GM21447 (cell line): ENCODE measurements at regions not wholly inside any gene's neighbourhood (a gene's known extent, or its start where the extent isn't known, plus 50 kb on each side); places are given as distances from the start of the nearest gene placed in this dataset.
"Not testable (repeated sequence)": the region's sequence is repeated elsewhere in the genome, so short reads cannot be mapped to it uniquely, and the experiment has no call there.

Experiments
- ATAC-seq: cut with Tn5 transposase; IDR thresholded peaks from one replicate; pipeline ENCODE4 v1.9.1; 2021; ENCODE audit not compliant: unreplicated experiment

DNA sequence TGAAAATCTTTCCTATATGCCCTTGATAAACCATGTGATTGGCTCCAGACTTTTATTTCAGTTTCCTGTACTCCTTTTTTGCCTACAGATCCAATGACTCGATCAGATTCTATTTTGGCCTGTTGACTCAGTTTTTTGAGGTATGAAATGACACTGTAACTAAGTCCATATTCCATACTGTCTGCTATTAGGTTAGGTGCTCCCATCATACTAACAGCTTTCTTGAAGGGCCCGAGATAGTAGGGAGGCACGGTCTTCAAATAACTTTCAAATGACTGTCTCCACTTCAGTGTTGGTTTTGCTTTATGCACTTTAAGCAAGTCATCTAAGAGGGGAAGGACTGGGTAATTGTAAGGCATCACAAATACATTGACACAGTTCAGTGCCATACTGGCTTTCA lies 295.4 kb upstream of the DAB2 start:
- no peak for ATAC-seq

DNA sequence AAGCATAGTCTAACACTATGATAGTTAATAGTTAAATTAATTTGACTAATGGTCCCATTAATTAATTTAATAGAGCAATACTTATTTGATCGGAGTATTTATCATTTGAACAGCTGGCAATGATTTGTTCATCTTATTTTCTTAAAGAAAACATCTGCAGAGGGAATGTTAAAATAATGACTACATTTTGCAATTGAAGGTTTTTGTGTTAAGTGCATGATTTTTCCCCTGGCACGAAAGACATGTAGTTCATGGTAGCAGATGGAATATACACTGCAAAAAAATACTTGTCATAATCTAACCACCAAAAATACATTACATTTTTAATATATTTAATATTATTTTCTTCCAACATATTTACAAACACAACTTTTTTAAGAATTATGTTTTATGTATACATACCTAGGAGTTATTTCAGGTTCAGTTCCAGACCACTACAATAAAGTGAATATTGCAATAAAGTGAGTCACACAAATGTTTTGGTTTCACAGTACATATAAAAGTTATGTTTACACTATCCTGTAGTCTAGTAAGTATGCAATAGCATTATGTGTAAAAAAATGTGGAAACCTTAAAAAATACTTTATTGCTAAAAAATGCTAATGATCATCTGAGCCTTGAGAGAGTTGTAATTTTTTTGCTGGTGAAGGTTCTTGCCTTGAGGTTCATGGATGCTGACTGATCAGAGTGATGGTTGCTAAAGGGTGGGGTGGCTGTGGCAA lies 292.6 kb upstream of the DAB2 start:
- ATAC-seq, result no peak

DNA sequence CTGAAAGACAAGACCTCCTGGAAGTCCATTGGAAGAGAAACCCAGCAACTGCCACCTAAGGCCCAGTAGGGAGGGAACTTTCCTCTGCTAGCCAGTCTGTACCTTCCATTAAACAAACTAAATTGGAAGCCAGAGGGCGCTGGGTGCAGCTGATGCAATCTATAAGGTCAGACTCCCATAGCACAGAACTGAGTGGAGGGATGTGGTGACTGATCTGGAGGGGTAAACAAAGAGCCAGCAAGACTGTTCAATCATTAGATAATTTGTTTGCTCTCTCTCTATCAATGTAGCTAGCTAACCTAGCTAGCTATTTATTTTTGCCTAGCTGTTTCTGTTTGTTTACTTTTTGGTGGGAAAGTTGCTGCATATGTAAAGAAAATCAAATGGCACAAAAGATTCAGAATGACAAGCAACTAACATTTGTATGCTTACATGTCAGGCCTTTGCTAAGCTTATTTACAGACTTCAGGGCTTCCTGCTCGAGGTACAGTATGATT lies 291.8 kb upstream of the DAB2 start:
- ATAC-seq, result peak; percentile 69

DNA sequence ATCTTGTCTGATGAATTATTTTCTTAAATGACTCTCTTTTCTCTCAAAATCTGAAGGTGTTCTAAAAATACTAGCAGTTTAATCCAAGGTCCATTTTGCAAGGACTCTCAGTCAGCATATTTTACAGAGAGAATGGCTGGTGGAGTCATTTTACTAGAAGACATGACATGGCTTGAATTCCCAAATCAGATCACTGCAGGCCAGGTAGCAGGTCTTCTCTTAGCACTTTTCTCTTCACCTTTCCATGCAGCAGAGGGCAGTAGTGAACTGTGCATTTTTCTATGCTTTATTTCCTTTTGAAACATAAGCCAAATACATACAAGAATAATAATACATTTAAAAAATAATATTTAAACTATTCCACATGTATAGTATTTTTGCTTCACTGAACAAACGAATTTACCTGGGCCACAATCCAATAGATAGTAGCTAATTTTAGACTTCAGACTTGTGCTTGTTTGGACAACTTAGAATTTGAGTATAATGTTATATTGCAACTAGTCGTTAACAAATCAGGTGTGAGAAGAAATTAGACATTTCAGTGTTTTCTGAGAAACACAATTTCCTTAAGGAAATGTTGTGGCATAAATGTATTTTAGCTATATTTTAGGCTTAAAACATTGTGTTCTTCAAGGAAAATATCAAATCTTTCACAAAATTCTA lies 289.4 kb upstream of the DAB2 start:
- ATAC-seq, result no peak

DNA sequence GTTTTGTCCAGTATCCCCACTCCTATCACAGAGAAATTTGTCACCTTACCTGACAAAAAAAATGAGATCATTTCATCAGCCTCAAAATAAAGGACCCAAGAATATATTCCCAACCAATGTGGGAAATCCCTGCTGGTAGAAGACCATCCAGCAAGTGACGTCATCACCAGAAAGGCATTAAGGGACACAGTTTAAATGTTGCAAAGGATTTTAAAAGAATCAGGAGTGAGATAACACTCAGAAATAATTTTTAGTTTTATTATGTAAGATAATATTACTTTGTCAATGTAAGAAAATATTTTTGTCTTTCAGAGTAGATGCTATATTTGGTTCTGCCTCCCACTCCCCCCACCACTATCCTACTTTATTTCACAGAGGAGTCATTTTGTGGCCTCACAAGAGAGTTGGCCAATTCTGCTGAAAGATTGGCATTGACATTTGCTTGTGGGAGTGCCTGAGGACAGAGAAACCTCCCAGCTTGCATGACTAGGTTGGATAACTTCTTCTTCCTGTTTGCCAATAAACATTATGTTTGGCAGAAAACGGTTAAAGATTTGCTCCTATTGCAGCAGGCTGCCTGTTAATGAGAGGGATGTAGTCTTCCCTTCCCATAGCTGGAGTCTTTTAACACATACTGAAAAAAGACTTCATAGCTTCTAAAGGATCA lies 288.6 kb upstream of the DAB2 start:
- no peak for ATAC-seq

DNA sequence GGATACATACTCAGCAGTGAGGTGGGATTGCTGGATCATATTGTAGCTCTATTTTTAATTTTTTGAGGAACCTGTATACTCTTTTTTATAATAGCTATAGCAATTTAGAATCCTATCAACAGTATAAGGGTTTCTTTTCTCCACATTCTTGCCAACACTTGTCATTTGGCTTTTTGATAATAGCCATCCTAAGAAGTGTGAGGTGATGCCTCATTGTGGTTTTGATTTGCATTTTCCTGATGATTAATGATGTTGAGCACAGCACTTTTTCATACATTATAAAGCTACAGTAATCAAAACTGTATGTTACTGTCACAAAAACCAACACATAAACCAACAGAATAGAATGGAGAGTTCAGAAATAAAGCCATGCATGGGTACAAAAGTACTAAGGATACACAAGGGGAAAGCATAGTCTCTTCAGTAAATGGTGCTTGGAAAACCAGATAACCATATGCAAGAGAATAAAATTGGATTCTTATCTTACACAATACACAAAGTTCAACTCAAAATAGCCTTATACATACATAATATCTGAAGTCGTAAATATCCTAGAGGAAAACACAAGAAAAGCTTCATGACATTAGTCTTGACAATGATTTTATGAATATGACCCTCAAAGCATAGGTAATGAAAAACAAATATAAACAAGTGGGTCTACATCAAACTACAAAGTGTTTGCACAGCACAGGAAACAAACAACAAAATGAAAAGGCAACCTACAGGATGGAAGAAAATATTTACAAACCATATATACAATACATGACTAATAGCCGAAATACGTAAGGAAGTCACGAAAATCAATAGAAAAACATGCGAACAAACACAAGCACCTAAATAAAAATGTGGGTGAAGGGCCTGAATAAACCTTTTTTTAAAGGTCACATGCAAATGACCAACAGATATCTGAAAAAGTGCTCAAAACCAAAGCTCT lies 287.8 kb upstream of the DAB2 start:
- no peak for ATAC-seq

DNA sequence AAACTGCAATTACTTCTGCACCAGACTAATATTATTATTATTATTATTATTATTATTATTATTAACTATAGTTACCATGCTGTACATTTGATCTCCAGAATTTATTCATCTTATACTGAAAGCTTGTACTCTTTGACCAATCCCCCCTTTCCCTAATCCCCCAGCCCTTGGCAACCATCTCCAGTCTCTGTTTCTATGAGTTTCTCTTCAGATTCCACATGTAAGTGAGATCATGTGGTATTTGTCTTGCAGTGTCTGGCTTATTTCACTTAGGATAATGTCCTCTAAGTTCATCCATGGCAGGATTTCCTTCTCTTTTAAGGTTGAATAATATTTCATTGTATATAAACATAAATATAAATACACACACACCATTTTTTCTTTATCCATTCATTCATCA lies 287.0 kb upstream of the DAB2 start:
- no peak for ATAC-seq

DNA sequence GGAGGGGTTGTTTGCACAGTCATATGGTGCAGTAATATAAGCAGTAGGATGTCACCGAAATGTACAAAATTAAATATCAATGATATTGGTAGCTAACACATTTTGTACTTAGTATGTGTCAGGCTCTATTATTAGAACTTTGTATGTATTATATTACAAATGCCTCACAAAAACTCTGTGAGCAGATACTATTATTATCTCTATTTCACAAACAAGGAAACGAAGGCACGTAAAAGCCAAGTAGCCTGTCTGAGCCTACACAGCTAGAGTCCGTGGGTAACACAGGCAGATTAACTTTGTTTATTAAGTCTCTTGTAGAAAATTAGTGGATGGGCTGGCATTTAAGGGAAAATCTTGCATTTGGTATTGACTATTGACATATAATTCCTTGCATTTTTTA lies 284.3 kb upstream of the DAB2 start:
- no peak for ATAC-seq

DNA sequence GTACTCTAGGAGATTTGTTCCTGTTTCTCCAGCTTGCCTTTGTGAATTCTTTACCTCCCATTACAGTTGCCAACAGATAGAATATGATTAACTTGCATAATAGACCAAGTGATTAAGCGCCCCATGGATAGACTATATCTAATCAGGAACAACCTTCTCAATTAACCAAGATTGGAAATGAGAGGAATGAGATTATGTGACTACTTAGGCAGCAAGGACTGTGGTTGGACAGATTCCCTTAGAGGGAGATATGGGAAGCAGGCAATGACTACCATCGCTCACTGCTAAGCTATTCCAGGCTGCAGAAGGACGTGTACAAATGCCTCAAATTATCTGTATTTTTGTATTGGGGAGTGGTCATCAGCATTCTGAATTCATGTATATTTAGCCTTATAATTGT lies 278.1 kb upstream of the DAB2 start:
- no peak for ATAC-seq

DNA sequence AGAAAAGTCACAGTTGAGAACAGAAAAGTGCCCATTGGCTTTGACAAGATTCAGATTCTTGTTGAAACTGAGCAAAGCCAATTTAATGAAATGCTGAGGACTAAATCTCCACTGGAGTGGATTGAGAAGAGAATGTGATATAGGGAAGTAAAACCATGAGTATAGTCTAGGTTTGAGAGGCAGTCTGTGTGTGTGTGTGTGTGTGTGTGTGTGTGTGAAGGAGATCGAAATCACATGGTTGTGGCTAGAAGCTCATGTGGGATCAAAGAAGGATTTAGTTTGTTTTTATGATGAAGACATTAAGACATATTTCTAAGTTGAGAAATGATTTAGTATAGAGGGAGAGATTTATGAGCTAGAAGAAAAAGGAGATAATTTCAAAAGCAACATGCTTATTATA lies 275.7 kb upstream of the DAB2 start:
- no peak for ATAC-seq

DNA sequence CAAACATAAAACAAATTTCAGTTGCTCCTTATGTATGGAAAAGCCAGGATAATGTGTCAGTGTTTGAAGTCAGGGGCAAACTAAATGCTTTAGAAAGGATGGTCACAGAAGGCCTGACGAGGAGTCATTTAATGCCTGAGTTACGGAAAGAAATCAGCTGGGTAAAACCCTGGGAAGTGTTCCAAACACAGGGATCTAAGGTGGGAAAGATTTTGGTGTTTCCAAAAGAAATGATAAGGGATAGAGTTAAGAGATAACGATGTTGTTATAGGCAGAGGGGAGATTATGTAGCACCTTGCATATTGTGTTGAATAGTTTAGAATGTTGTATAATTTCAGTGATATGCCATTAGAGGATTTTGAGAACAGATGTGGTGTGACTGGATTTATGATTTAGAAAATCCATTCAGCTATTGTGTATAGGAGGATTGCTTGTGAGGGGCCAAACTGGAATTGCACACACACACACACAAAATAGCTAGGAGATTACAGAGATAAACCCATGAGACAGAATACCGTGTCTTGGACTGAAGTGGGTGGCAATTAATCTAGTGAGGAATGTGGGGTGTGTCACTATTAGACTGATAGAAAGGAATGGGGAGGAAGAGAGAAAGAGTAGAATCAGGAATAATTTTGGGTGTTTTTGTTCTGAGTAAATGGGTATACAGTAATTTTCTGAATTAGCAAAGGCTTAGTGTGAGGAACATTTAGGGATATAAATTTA lies 274.2 kb upstream of the DAB2 start:
- ATAC-seq, result no peak

DNA sequence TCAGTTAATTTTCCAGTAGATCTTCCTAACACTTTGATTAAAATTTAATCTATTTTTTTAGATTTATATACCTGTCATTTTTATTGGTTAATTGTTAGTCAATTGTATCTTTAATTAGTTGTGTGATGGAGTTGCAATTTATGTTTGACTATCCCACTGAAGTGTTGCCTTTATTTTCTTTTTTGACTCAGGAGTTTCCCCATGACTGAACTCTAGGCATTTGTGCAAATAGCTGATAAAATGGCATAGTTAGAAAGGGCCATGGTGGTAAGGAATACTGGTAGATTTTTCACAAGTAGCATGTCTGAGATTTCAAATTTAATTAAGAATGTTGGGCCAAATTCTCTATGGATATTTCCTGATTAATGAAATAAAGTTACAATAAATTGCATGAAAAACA lies 273.1 kb upstream of the DAB2 start:
- ATAC-seq, result no peak

DNA sequence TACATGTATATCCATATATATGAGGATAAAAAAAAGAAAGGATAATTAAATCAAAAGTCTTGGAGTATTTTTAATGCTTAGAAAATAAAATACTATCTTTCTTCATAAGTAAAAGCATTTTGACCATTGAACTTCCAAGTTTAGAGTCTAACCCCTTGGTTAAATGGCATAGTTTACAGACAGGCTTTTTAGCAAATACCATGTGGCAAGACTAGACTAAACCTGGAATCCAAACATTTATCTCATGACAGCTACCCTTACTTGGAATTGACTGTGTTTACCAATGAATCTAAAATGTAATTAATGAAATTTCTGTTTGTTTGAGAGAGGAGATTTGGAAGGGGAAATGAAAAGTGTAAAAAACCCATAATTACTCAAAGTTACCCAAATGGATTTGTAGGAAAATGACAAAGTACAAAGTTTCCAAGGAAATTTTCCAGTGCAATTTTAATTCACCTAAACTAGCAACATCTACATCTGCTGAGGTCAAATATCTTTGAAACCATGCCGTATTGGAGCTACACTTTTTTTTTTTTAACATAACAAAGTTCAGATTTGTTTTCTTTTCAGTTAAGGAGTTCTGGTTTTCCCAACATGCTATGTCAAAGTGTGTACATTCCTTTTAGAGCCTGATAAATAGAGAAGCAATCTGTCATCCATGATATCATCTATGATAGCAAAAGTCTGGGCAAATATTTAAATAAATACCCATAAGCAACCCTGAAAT lies 272.1 kb upstream of the DAB2 start:
- ATAC-seq, result no peak

DNA sequence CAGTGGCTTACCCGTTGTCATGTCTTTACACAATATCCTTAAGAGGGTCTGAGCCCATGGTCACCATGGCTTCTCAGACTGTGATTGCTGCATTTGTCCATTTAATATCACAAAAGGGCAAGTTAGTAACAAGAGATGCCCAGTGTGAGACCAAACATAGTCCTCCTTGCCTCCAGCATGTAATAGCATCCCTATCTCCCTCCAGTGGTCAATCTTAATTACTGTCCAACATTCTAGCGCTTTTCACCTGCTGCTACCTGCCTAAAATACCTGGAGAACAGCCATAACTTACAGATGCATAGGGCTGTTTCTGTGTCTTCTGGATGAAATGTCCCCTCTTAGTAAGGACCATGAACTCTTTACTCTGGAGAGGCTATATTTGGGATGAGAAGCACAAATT lies 267.2 kb upstream of the DAB2 start:
- no peak for ATAC-seq

DNA sequence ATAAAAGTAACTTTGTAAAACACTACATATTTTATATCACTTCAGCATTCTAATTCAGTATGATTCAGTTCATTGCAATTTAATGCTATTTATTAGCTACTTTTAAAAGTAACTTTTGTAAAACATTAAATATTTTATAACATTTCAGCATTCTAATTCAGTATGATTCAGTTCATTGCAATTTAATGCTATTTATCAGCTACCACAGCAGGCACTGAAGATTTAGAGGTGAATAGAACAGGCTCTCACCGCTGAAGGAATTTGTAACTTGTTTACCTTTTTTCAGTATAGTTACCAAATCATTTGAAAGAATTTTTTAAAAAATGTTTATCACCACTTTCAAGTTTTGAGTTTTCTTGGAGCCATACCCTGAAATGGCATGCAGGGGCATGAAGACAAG lies 266.4 kb upstream of the DAB2 start:
- no peak for ATAC-seq

DNA sequence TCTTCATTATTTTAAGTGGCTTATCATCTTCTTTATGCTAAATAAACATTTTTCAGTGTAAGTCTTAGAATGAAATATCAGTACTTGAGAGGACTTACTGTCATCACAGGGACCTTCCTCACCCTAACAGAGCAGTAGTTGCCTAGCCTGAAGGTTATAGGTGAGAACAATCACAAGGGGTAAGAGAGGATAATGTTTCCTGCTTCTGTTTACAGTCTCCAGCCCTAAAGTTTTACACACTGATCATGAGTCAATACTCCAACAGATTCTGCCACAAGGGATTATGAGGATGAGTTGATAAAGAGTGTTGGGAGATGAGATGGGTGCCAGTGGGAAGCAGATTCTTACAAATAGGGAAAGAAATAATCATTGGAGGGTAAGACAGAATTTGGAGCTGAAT lies 265.1 kb upstream of the DAB2 start:
- no peak for ATAC-seq

DNA sequence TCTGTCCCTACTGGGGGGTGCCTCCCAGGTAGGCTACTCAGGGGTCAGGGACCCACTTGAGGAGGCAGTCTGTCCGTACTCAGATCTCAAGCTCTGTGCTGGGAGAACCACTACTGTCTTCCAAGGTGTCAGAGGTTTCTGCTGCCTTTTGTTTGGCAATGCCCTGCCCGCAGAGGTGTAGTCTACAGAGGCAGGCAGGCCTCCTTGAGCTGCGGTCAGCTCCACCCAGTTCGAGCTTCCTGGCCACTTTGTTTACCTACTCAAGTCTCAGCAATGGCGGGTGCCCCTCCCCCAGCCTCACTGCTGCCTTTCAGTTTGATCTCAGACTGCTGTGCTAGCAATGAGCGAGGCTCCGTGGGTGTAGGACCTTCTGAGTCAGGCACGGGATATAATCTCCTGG lies 263.1 kb upstream of the DAB2 start:
- ATAC-seq, result not testable (repeated sequence)

DNA sequence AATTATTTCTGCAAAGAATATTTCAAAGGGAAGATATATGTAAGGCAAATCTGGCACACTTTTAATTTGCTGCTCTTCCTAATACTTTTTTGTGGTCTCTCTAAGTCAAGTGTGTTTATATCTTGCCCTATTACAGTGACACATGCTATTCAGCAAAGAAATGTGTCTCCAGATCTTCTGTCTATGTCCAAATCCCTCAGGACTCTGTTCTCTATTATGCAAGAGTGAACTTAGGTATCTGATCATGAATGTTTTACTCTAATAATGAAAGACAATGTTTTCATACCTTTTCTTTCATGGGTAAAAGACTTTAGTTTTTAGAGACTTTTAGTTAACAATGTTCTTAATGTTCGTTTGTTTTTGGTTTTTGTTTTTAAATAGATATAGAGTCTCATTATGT lies 255.4 kb upstream of the DAB2 start:
- no peak for ATAC-seq

DNA sequence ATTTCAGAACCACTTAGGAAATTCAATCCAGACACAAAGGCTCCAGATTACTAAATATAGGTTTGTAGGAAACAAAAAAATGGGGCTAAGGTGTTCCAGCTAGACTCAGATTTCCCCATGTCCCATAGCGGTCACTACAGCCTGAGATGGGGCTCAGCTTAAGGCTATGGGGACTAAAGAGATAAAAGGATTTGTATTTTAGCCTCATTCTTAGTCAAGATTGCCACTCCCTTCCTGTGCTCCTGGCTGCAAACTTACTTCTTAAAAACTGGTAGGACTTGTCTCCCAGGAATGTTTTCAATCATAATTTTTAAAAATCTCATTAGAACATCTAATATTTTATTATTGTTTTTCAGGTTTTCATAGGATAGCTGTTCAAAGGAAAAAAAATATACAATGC lies 253.8 kb upstream of the DAB2 start:
- ATAC-seq, result no peak

DNA sequence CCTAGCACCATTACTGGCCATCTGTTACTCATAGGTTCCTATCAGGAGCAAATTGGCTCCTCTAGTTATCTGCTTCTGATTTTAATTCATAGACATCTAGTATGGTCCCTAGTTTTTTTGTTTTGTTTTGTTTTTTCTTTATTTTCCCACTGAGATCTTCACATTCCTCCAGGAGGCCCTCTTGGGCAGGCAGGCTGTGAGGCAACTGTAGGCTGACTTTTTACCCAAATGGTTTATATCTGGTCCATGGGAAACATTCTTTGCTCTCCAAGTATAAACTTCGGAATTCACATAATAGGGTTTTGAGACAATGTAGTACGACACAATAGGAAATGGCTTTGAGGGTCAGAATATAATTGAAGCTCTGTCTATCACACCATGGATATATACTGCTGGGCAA lies 250.9 kb upstream of the DAB2 start:
- ATAC-seq, result no peak
